GM12892 (cell line): ENCODE measurements at regions not wholly inside any gene's neighbourhood (a gene's known extent, or its start where the extent isn't known, plus 50 kb on each side); places are given as distances from the start of the nearest gene placed in this dataset.

ENCODE experiments used
- POLR2A ChIP-seq: IDR thresholded peaks from 2 replicates; pipeline ENCODE4 v1.6.1; 2011; ENCODE audit warnings: low read depth, low read length, control low read depth
- POLR2AphosphoS5 ChIP-seq: IDR thresholded peaks from 2 replicates; pipeline ENCODE4 v1.6.1; 2011; ENCODE audit warnings: low read depth, low read length, control low read depth
- TAF1 ChIP-seq: IDR thresholded peaks from 2 replicates; pipeline ENCODE4 v1.6.1; 2011; ENCODE audit warnings: low read depth, mild to moderate bottlenecking, control low read depth, low read length, borderline replicate concordance

DNA sequence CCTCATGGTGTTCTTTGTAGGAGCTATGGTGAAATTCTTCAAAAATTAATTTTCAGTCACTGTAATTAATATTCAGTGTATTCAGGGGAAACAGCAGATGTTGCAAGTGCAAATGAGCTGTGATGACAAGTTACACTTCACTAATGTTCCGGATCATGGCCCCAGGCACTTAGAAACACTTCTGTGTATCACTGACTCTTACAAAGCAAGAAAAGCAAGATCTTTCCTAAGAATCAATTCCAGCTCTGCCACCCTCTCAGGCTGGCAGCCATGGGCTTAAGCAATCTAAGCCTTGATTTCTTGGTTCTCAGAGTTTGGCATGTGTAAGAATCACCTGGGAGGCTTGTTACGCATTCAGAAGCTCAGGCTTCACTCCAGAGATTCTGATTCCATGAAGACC lies 78.0 kb downstream of the MARCHF4 start:
- TF ChIP-seq TAF1 (no peak), POLR2AphosphoS5 (no peak), POLR2A (no peak)
